HG03097 (cell line): ENCODE measurements at regions not wholly inside any gene's neighbourhood (a gene's known extent, or its start where the extent isn't known, plus 50 kb on each side); places are given as distances from the start of the nearest gene placed in this dataset.

Source experiments
- ATAC-seq: cut with Tn5 transposase; IDR thresholded peaks from one replicate; pipeline ENCODE4 v1.9.1; 2021; ENCODE audit not compliant: unreplicated experiment, low FRiP score

- no peak for ATAC-seq
Measured at GRCh38 chr4:153997516-153997915, 208.6 kb upstream of the SFRP2 start.

GRCh38 chr4:153989505-153989904 lies 200.6 kb upstream of the SFRP2 start:
- ATAC-seq, result no peak

DNA sequence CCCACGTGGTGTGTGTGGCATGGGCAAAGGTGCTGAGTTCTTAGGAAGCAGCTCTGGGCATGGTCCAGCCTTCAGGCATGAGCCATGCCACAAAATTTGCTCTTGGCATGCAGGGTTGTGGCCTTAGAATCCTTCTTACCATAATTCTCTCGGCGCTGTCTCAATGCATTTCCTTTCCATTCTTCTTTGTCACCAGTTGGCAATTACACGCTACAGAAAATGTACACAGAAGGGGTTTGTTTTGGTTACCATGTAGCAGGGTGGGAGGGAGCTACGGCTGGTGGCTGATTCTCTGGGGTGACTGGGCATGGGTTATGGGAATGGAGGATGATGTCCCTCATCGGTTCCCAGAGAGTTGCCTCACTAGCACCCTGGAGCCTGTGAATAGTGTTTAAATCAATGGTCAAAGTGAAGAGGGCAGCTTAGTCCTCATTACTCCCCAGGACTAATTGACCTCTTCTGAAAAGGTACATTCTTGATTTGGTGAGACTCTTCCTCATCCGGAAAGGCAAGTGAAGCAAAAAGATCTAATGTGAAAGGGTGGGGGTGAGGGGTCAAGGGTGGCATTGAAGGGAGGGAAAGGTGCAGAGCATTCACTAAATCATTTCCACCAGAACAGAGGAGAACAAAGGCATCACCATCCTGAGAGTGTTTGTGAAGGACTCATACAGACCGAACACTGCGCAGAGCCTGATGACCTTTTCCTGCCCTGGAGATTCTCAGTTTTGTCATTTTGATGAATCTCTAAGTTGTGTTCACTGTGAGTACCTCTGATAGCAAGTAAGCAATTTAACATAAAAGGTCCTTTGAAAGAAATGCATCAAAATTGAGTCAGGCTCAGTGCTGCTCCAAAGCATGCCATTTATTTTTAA lies 199.8 kb upstream of the SFRP2 start:
- ATAC-seq, result no peak

GRCh38 chr4:153987291-153987690 lies 198.4 kb upstream of the SFRP2 start:
- ATAC-seq, result no peak

DNA sequence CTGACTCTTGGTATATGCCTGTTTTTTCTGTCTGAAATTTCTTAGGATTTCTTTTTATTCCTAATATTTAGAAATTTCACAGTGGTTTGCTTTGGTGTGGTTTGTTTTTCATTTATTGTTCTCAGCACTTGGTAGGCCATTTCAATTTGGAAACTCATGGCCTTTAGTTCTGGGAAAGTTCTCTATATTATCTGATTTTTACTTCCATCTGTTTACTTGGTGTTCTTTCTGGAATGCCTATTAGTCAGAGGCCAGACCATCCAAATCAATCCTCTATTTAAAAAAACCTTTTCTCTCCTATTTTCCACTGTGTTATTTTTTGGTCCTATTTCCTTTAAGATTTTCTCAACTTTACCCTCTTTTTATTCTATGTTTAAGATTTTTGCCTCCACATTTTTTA lies 188.1 kb upstream of the SFRP2 start:
- no peak for ATAC-seq

GRCh38 chr4:153974452-153974851 lies 185.6 kb upstream of the SFRP2 start:
- ATAC-seq, result no peak

DNA sequence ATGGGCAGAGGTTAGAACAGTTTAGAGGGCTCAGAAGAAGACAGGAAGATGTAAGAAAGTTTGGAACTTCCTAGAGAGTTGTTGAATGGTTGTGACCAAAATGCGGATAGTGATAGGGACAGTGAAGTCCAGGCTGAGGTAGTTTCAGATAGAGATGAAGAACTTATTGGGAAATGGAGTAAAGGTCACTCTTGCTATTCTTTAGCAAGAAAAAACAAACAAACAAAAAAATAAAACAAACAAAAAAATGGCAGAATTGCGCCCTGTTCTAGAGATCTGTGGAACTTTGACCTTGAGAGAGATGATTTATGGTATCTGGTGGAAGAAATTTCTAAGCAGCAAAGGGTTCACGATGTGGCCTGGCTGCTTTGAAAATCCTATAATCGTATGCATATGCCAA lies 185.1 kb upstream of the SFRP2 start:
- ATAC-seq, result no peak

GRCh38 chr4:153971899-153972298 lies 183.0 kb upstream of the SFRP2 start:
- no peak for ATAC-seq

DNA sequence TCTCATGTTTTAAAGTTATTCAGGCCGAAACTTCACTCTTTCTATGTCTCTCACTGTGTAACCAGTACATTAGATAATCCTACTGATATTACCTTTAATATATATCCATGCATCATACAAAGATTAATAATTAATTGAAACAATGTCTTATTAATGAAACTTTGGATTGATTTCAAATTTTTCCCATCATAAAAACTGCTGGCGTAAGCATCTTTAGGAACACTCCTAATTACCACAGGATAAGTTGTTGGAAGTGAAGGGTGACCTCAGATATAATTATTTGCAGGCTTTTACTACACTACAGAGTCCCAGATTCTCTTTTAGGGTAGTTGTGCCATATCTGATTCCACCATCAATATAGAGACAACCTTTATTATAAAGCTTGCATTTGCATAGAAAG lies 181.3 kb upstream of the SFRP2 start:
- no peak for ATAC-seq

- no peak for ATAC-seq
Measured at GRCh38 chr4:153969542-153969941, 180.7 kb upstream of the SFRP2 start.

DNA sequence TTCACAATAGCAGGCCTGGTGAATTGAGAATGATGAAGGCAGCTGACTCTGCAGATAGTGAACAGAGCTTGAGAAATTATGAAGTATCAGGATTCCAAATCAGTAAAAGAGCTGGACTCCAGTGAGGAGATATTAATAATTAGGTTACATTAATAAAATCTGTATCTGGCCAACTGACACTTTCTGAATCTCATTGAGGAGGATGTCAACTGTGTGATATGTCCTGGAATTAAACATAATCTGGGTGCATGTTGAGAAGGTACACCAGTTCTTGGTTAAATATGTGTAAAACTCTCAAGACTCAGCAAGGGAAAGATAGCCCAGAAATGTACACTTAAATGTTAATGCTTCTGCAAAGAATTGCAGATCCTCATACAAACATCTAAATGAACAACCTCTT lies 177.8 kb upstream of the SFRP2 start:
- ATAC-seq, result no peak

GRCh38 chr4:153963216-153963615 lies 174.3 kb upstream of the SFRP2 start:
- ATAC-seq, result no peak

- no peak for ATAC-seq
Measured at GRCh38 chr4:153962311-153963039, 173.6 kb upstream of the SFRP2 start.

- ATAC-seq, result no peak
Measured at GRCh38 chr4:153955327-153955726, 166.4 kb upstream of the SFRP2 start.

GRCh38 chr4:153954654-153955053 lies 165.8 kb upstream of the SFRP2 start:
- ATAC-seq, result no peak

- no peak for ATAC-seq
Measured at GRCh38 chr4:153950100-153950979, 161.5 kb upstream of the SFRP2 start.

- no peak for ATAC-seq
Measured at GRCh38 chr4:153948041-153948440, 159.2 kb upstream of the SFRP2 start.

DNA sequence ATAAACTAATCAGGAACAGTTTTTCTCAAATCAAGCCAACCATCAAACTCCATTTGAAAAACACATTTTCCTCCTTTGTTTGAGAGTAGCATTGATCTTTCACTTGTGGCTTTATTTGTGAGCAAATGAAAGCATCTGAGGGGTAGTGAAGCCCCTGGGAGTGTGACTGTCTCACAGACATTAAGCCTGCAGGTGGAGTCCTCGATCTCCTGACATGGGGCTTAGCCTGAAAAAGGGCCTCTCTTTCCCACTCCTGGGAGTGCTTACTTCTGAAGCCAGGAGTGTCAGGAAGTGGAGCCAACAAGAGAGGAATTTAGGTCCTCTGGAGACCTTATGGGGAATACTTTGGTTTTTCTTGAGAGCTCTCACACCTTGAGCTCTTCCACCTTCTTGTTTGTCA lies 158.2 kb upstream of the SFRP2 start:
- no peak for ATAC-seq

DNA sequence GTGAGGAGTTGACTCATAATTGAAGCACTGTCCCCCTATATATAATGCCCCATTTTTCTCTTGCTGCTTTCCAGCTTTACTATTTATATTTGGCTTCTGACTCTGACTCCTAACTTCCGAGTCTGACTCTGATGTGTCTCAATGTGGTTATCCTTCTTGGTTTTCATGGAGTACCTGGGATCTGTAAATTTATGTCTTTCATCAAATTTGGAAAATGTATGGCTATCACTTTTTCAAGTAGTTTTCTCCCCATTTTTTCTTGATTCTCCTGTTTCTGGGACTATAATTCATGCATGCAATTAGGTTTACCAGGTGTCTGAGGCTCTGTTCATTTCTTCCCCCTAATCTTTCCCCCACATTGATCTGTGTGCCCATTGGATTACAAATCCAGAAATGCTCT lies 156.8 kb upstream of the SFRP2 start:
- no peak for ATAC-seq

GRCh38 chr4:153943738-153944415 lies 155.0 kb upstream of the SFRP2 start:
- no peak for ATAC-seq
